DMS 273 treated with DMSO at 0.1 percent for 48 hours (cell line): ENCODE measurements at regions not wholly inside any gene's neighbourhood (a gene's known extent, or its start where the extent isn't known, plus 50 kb on each side); places are given as distances from the start of the nearest gene placed in this dataset.

Experiments
- DNase-seq: peaks from one replicate; lab custom pipeline; 2025; lab: John Stamatoyannopoulos, UW

DNA sequence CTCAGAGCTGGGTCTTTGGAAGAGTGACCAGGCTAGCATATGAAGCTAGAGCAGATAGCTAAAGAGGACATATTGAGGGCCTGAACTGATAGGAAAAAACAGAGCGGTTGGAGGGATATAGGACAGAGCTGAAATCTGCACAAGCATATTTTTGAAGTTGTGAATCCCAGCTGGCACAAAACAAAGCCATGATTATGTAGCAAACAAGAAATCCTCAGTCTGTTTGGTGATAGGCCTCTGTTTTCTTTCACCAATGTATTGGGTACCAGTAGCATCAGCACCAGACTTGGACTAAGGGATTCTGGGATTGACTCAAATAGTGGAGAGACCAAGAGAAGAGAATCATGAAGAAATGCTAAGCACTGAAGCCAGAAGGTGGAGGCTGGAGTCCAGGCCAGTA is 151.0 kb downstream of the FAM43A start:
- no peak for DNase-seq

DNA sequence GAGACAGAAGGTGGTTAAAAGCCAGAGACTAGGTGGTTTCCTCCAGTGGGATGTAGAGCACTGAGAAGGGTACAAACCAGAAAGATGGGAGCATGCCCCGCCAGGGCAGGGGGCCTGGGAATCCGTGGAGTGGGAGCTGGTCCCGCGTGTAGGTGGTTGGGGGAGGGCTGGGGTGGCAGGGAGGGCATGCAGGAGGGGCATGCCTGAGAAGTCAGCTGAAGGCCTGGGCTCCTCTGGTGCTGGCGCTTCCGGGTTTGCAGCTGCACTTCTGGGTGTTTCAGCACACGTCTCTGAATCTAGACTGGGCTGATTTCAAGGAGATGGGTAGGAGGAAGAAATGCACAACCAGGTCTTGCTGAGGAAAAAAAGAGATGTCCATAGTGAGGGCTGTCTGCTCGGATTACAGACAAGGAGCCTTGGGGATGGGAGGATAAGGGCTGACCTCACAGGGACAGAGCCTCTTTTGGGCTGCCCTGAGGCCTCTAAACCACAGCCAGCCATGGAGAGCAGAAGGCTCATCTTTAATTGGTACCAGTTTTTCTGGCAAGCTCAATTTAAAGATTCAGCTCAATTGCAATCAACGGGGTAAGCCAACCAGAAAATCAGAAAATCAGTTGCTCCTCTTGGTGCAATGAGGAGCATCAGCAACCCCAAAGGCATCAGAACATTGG is 151.9 kb downstream of the FAM43A start:
- no peak for DNase-seq

DNA sequence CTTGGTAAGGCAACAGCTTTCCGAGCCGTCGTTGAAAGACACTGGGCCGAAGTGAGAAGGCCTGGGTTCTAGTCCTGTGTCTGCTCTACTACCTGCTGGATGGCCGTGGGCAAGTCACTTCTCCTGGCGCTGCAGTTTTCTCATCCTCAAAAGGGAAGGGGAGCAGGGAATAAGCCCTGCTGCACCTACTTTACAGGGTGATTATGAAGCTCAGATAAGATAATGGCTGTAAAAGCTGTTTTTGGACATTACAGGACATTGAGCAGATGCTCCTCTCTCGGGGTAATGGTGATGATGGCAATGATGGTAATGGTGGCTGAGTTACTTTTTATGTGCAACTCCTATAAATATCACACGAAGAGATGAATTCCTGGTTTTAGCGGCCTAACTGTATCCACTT is 152.6 kb downstream of the FAM43A start:
- DNase-seq: no peak

DNA sequence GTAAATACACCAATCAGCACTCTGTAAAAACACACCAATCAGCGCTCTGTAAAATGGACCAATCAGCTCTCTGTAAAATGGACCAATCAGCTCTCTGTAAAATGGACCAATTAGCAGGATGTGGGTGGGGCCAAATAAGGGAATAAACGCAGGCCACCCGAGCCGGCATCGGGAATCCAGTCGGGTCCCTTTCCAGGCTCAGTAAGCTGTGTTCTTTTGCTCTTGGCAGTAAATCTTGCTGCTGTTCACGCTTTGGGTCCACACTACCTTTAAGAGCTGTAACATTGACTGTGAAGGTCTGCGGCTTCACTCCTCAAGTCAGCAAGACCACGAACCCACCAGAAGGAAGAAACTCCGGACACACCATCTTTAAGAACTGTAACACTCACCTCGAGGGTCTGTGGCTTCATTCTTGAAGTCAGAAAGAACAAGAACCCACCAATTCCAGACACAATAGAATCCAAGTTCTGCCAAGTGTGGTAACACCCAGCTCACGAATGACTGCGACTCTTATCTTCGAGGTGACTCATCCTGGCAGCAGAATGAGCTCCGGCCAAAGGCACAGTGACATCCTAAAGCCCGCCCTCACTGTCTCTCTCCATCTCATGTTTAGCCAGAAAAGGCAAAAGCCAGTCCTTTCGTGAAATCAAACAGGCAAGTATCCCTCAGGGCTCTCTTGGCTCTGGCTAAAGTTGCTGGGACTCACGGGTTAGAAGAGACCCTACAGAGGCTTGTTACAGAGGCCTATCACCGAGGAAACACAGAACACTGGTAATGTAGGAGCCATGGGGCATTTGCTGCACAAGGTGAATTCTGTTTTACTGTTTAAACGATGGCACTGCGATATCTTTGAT is 155.2 kb downstream of the FAM43A start:
- DNase-seq: no peak

DNA sequence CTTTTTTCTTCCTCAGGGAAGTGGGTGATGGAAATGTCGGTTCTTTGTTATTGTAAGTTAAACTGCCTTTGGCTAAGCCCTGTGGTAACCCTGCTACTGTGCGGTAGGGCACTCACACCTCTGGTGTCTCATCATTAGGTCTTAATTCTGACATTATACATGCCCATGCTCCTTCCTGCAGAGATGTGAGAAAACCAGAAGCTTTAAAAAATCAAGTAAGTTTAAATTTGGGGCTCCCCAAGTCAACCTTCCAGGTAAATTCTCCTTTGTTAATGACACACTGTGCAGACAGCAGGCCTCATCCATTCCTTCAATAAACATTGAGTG is 155.8 kb downstream of the FAM43A start:
- DNase-seq: no peak

DNA sequence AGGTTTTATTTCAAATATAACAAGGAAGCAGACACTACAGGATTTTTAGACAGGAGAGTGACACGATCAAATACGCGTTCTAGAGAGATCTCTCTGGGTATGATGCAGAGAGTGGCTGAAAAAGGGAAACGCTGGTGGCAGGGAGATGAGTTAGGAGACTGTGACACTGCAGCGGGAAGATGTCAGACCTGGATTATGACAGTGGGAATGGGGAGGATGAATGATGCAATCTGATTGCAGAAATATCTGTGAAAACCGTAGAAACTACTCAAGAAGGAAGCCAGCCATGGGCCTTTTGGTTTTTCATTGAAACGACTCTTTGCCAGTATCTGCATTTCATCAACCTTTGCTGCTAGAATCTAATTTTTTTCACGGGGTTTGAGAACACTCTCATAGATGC is 157.9 kb downstream of the FAM43A start:
- DNase-seq: no peak

- DNase-seq: no peak
These were observed 158.4 kb downstream of the FAM43A start for GRCh38 chr3:194844046-194844445.

DNA sequence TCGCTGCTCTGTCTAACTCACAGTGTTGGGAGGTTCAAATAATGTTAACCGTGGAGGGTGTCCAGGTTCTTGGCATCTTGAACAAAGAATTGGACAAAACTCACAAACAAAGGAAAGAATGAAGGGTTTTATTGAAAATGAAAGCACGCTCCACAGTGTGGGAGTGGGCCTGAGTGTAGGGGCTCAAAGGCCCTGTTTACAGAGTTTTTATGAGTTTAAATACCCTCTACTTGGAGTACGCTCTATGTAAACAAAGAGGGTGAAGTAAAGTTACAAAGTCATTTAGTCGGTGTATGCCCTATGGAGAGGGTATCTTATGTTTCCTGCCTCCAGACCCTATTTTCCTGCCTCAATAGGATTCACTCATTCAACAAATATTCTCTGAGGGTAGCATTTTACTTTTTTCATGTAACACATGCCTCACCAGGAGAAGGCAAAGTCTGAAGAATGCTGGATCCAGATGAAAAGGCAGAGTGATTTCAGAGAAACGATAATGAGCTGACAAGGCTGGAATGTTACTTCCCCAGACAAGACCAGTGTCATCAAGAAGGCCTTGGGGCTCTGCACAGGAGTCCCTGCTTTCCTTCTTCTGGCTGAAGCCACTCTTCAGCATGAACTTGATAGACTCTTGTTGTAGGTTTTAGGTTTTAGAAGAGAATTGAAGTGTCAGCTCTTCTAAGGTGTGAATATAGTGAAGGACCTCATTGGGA is 163.6 kb downstream of the FAM43A start:
- DNase-seq: no peak

DNA sequence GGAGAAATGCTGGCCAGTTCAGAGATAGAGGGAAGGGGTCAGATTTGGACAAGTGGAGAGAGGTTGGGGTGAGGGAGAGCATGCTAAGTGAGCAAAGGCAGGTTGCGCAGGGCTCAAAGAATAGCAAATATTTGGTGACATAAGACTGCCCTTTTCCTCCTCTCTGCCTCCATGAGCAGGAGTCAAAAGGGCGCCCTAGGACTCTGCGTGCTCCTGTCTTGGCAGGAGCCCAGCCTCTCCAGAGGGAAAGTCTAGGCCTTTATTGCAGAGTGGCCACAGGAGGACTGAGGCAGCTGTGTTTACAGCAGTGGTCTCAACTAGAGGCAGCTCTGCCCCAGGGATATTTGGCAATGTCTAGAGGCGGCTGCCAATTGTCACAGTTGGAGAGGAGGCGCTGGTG is 165.6 kb downstream of the FAM43A start:
- no peak for DNase-seq

DNA sequence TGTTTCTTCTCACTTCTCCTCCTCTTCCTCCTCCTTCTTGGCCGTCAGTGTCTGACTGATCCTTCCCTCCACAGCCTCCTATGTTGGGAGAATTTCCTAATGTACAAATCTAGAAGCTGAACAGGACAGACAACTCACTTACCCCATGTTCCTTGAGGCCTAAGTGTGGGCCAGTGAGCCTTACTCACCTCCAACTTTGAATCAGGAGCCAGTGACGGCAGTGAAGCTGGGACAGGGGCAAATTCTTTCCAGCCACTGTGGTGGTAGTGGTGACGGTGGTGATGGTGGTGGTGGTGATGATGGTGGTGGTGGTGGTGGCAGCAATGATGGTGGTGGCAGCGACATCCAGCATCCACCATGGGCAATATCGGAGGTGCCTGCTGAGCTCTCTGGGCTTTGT is 166.3 kb downstream of the FAM43A start:
- no peak for DNase-seq

- no peak for DNase-seq
These were observed 166.7 kb downstream of the FAM43A start for GRCh38 chr3:194852345-194852744.

DNA sequence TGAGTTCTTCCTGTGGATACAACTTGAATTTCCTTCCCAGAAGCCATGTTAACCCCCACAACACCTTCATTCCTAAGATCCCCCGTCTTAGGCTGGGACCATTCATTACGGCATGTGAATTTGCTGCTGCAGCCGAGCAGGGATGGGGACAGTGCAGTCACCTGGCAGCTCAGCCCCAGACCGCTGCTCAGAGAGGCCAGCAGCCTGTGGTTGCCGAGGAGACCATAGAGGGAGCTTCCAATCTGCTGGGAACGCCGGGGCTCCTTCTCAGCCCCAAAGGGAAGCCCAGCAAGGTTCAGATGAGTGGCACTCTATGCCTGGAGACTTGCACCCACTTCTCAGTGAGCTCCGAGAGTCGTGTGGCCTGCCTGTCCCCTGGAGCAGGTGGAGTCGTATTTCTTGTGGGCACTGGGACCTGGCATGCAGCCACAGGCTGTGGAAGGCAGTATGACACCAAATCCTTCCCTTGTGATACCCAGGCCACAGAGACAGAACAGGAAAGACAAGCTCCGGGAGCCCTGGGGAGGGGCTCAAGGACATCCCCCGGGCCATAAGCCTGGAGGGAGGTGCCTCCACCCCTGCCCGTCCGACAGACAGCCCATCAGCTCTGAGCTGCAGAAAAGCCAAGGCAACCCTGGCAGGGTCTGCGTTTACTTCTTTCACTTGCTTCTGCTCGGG is 167.3 kb downstream of the FAM43A start:
- DNase-seq: no peak

GRCh38 chr3:194854206-194854605 is 168.5 kb downstream of the FAM43A start:
- DNase-seq: no peak

- DNase-seq: no peak
These were observed 169.1 kb downstream of the FAM43A start for GRCh38 chr3:194854659-194855390.

- DNase-seq: no peak
These were observed 170.6 kb downstream of the FAM43A start for GRCh38 chr3:194856296-194856695.

GRCh38 chr3:194857469-194858113 is 171.9 kb downstream of the FAM43A start:
- DNase-seq: no peak

GRCh38 chr3:194858382-194858781 is 172.7 kb downstream of the FAM43A start:
- no peak for DNase-seq

- DNase-seq: no peak
These were observed 175.0 kb downstream of the FAM43A start for GRCh38 chr3:194860725-194861124.

GRCh38 chr3:194861375-194861774 is 175.7 kb downstream of the FAM43A start:
- no peak for DNase-seq

GRCh38 chr3:194865061-194865460 is 179.4 kb downstream of the FAM43A start:
- DNase-seq: no peak

DNA sequence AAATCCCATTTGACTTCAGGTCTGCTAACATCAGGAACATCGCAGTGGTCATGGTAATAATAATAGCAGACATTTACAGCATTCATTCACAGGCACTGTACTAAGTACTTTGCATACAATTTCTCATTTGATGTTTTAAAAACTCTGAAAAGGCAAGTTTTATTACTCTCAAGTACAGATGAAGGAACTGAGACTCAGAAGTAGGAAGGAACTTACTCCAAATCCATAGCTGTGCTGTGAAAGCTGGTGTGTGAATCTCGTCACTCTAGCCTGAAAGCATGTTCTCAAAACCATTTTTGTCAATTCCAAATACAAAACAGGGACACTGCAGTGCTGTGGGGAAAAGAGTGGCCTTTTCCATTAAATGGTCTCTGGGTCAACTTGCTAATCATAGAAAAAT is 179.9 kb downstream of the FAM43A start:
- DNase-seq: no peak
